ENCODE measurements at regions not wholly inside any gene's neighbourhood (a gene's known extent, or its start where the extent isn't known, plus 50 kb on each side); places are given as distances from the start of the nearest gene placed in this dataset.
"Not testable (repeated sequence)": the region's sequence is repeated elsewhere in the genome, so short reads cannot be mapped to it uniquely, and the experiment has no call there.

- in situ Hi-C loops (cut with MboI; ENCODE audit: low sequenced_read_pairs), result no loop called here
These were observed 94.5 kb upstream of the GPR12 start for GRCh38 chr13:26855071-26855470.

- in situ Hi-C loops (cut with MboI; ENCODE audit: low sequenced_read_pairs), result no loop called here
These were observed 92.7 kb upstream of the GPR12 start for GRCh38 chr13:26853323-26853722.

- in situ Hi-C loops (cut with MboI; ENCODE audit: low sequenced_read_pairs), result no loop called here
These were observed 86.7 kb upstream of the GPR12 start for GRCh38 chr13:26847281-26847680.

- in situ Hi-C loops (cut with MboI; ENCODE audit: low sequenced_read_pairs), result not testable (repeated sequence)
These were observed 84.5 kb upstream of the GPR12 start for GRCh38 chr13:26845063-26845462.

GRCh38 chr13:26839682-26840081, 79.1 kb upstream of the GPR12 start:
- in situ Hi-C loops (cut with MboI; ENCODE audit: low sequenced_read_pairs), result no loop called here

- in situ Hi-C loops (cut with MboI; ENCODE audit: low sequenced_read_pairs), result no loop called here
These were observed 78.2 kb upstream of the GPR12 start for GRCh38 chr13:26838821-26839220.

- in situ Hi-C loops (cut with MboI; ENCODE audit: low sequenced_read_pairs), result no loop called here
These were observed 77.4 kb upstream of the GPR12 start for GRCh38 chr13:26837997-26838396.

GRCh38 chr13:26837102-26837501, 76.5 kb upstream of the GPR12 start:
- in situ Hi-C loops (cut with MboI; ENCODE audit: low sequenced_read_pairs), result no loop called here

GRCh38 chr13:26836626-26837025, 76.0 kb upstream of the GPR12 start:
- in situ Hi-C loops (cut with MboI; ENCODE audit: low sequenced_read_pairs), result no loop called here

GRCh38 chr13:26834646-26835045, 74.1 kb upstream of the GPR12 start:
- in situ Hi-C loops (cut with MboI; ENCODE audit: low sequenced_read_pairs), result no loop called here

- in situ Hi-C loops (cut with MboI; ENCODE audit: low sequenced_read_pairs), result no loop called here
These were observed 70.8 kb upstream of the GPR12 start for GRCh38 chr13:26831336-26831908.

- in situ Hi-C loops (cut with MboI; ENCODE audit: low sequenced_read_pairs), result no loop called here
These were observed 69.1 kb upstream of the GPR12 start for GRCh38 chr13:26829716-26830115.

- in situ Hi-C loops (cut with MboI; ENCODE audit: low sequenced_read_pairs), result no loop called here
These were observed 64.0 kb upstream of the GPR12 start for GRCh38 chr13:26824581-26824980.

- in situ Hi-C loops (cut with MboI; ENCODE audit: low sequenced_read_pairs), result no loop called here
These were observed 61.6 kb upstream of the GPR12 start for GRCh38 chr13:26822146-26822545.

GRCh38 chr13:26821672-26822071, 61.1 kb upstream of the GPR12 start:
- in situ Hi-C loops (cut with MboI; ENCODE audit: low sequenced_read_pairs), result no loop called here

- in situ Hi-C loops (cut with MboI; ENCODE audit: low sequenced_read_pairs), result no loop called here
These were observed 60.3 kb upstream of the GPR12 start for GRCh38 chr13:26820871-26821270.

GRCh38 chr13:26819046-26819445, 58.5 kb upstream of the GPR12 start:
- in situ Hi-C loops (cut with MboI; ENCODE audit: low sequenced_read_pairs), result no loop called here

- in situ Hi-C loops (cut with MboI; ENCODE audit: low sequenced_read_pairs), result no loop called here
These were observed 56.3 kb upstream of the GPR12 start for GRCh38 chr13:26816881-26817280.

- in situ Hi-C loops (cut with MboI; ENCODE audit: low sequenced_read_pairs), result no loop called here
These were observed 53.4 kb upstream of the GPR12 start for GRCh38 chr13:26813980-26814348.

- in situ Hi-C loops (cut with MboI; ENCODE audit: low sequenced_read_pairs), result no loop called here
These were observed 52.9 kb upstream of the GPR12 start for GRCh38 chr13:26813321-26813979.

GRCh38 chr13:26811581-26811980, 51.0 kb upstream of the GPR12 start:
- in situ Hi-C loops (cut with MboI; ENCODE audit: low sequenced_read_pairs), result no loop called here
